Breast epithelium (tissue), 3 donors: ENCODE measurements at regions not wholly inside any gene's neighbourhood (a gene's known extent, or its start where the extent isn't known, plus 50 kb on each side); places are given as distances from the start of the nearest gene placed in this dataset.

ENCODE experiments used
- POLR2A ChIP-seq: fragments of 450-650 bp; IDR thresholded peaks from one replicate; pipeline ENCODE4 v1.6.1; 2016; ENCODE audit warnings: antibody characterized with exemption, mild to moderate bottlenecking, moderate library complexity
- POLR2AphosphoS5 ChIP-seq, 3 donors: sonication (generic); formaldehyde crosslinking; IDR thresholded peaks; one replicate each; pipeline ENCODE4 v1.6.1; 2017; ENCODE audit warnings: antibody characterized with exemption in 3 of 3
- TF ChIP-seq, protein P1 (sequence below), 3 donors: fragments of 450-650 bp; IDR thresholded peaks; one replicate each; pipeline ENCODE4 v1.5.1; 2016 to 2017; ENCODE audit warnings: antibody characterized with exemption in 3 of 3, mild to moderate bottlenecking in 3 of 3, moderate library complexity in 3 of 3

DNA sequence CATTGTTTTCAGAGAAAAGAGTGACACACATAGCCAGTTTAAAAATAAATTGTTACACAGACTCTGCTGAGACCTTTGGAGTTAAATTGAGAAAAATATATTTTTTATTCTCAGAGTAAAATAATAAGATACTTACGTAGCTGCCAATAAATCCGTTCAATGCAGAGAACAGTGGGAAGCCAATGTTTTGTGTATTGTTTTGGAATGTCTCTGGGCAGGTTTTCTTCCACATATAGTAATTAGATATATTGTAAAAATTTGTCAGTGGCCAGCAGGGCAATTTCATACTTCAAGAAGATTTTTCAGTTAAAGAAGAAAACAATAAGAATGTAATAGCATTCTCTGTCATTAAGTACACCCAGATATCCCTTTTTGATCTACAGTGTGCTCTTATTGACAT is 999.5 kb upstream of the INTU start:
- TF ChIP-seq POLR2AphosphoS5 (IDR thresholded peaks at IDR 0.05) = no peak
- TF ChIP-seq, protein P1, sequence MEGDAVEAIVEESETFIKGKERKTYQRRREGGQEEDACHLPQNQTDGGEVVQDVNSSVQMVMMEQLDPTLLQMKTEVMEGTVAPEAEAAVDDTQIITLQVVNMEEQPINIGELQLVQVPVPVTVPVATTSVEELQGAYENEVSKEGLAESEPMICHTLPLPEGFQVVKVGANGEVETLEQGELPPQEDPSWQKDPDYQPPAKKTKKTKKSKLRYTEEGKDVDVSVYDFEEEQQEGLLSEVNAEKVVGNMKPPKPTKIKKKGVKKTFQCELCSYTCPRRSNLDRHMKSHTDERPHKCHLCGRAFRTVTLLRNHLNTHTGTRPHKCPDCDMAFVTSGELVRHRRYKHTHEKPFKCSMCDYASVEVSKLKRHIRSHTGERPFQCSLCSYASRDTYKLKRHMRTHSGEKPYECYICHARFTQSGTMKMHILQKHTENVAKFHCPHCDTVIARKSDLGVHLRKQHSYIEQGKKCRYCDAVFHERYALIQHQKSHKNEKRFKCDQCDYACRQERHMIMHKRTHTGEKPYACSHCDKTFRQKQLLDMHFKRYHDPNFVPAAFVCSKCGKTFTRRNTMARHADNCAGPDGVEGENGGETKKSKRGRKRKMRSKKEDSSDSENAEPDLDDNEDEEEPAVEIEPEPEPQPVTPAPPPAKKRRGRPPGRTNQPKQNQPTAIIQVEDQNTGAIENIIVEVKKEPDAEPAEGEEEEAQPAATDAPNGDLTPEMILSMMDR (IDR thresholded peaks at IDR 0.05) = no peak
- TF ChIP-seq POLR2A = no peak
